ENCODE measurements at regions not wholly inside any gene's neighbourhood (a gene's known extent, or its start where the extent isn't known, plus 50 kb on each side); places are given as distances from the start of the nearest gene placed in this dataset.

- Histone ChIP-seq H3K9me2 (replicated peaks; ENCODE audit: low read depth, low read length) (no peaks in the 10 kb centered on the region), H3K4me3 (ENCODE audit: low read length, poor library complexity, severe bottlenecking) (no peak overlapping the region), H3K9ac (ENCODE audit: low read depth, low read length, poor library complexity, severe bottlenecking) (no peak overlapping the region), H3K27me3 (ENCODE audit: insufficient read depth, low read length, poor library complexity, severe bottlenecking) (no peaks in the 10 kb centered on the region), H3K9me3 (ENCODE audit: insufficient read depth, low read depth, low read length) (no peaks in the 10 kb centered on the region), H3K79me2 (ENCODE audit: insufficient read depth, low read length) (no peaks in the 10 kb centered on the region), H3K4me1 (ENCODE audit: insufficient read depth, low read length, poor library complexity, severe bottlenecking) (no peaks in the 10 kb centered on the region), H3K36me3 (ENCODE audit: insufficient read depth, low read length) (no peaks in the 10 kb centered on the region), H2AFZ (ENCODE audit: low read length) (no peak overlapping the region), H3K4me2 (ENCODE audit: low read depth, low read length, poor library complexity, severe bottlenecking) (no peak overlapping the region), H4K20me1 (ENCODE audit: insufficient read depth, low read length, poor library complexity, severe bottlenecking) (no peaks in the 10 kb centered on the region), H3F3A (ENCODE audit: low read depth) (no peaks in the 10 kb centered on the region)
- TF ChIP-seq CTCF (conservative IDR thresholded peaks at IDR 0.05; ENCODE audit: low read length) (no peak), EZH2phosphoT487 (IDR thresholded peaks at IDR 0.05; ENCODE audit: borderline replicate concordance) (no peak)
Measured at GRCh38 chrX:20585782-20586181, 319.1 kb upstream of the RPS6KA3 start.

GRCh38 chrX:20571611-20572010 is 304.9 kb upstream of the RPS6KA3 start:
- H3K4me2 ChIP-seq (ENCODE audit: low read depth, low read length, poor library complexity, severe bottlenecking), result no peak overlapping the region

GRCh38 chrX:20567108-20567507 is 300.4 kb upstream of the RPS6KA3 start:
- no peak overlapping the region for H2AFZ ChIP-seq (ENCODE audit: low read length)
- H3K9me3 ChIP-seq (ENCODE audit: insufficient read depth, low read depth, low read length), result no peaks in the 10 kb centered on the region
- H4K20me1 ChIP-seq (ENCODE audit: insufficient read depth, low read length, poor library complexity, severe bottlenecking), result no peaks in the 10 kb centered on the region
- no peak for TF ChIP-seq CTCF (conservative IDR thresholded peaks at IDR 0.05; ENCODE audit: low read length)
- no peak for TF ChIP-seq EZH2phosphoT487 (IDR thresholded peaks at IDR 0.05; ENCODE audit: borderline replicate concordance)
- no peaks in the 10 kb centered on the region for H3F3A ChIP-seq (ENCODE audit: low read depth)
- H3K4me3 ChIP-seq (ENCODE audit: low read length, poor library complexity, severe bottlenecking), result no peak overlapping the region
- H3K4me2 ChIP-seq (ENCODE audit: low read depth, low read length, poor library complexity, severe bottlenecking), result no peak overlapping the region
- no peaks in the 10 kb centered on the region for H3K27me3 ChIP-seq (ENCODE audit: insufficient read depth, low read length, poor library complexity, severe bottlenecking)
- H3K9ac ChIP-seq (ENCODE audit: low read depth, low read length, poor library complexity, severe bottlenecking), result no peak overlapping the region
- no peaks in the 10 kb centered on the region for H3K79me2 ChIP-seq (ENCODE audit: insufficient read depth, low read length)
- H3K9me2 ChIP-seq (replicated peaks; ENCODE audit: low read depth, low read length), result no peaks in the 10 kb centered on the region
- H3K4me1 ChIP-seq (ENCODE audit: insufficient read depth, low read length, poor library complexity, severe bottlenecking), result no peaks in the 10 kb centered on the region
- no peaks in the 10 kb centered on the region for H3K36me3 ChIP-seq (ENCODE audit: insufficient read depth, low read length)

More at GRCh38 chrX:20571611-20572010, 304.9 kb upstream of the RPS6KA3 start:
- Histone ChIP-seq H3K79me2 (ENCODE audit: insufficient read depth, low read length) (no peaks in the 10 kb centered on the region), H3K9me3 (ENCODE audit: insufficient read depth, low read depth, low read length) (no peaks in the 10 kb centered on the region), H2AFZ (ENCODE audit: low read length) (no peak overlapping the region), H3K9ac (ENCODE audit: low read depth, low read length, poor library complexity, severe bottlenecking) (no peak overlapping the region), H3K4me3 (ENCODE audit: low read length, poor library complexity, severe bottlenecking) (no peak overlapping the region), H3K36me3 (ENCODE audit: insufficient read depth, low read length) (no peaks in the 10 kb centered on the region), H4K20me1 (ENCODE audit: insufficient read depth, low read length, poor library complexity, severe bottlenecking) (no peaks in the 10 kb centered on the region), H3K27me3 (ENCODE audit: insufficient read depth, low read length, poor library complexity, severe bottlenecking) (no peaks in the 10 kb centered on the region), H3K4me1 (ENCODE audit: insufficient read depth, low read length, poor library complexity, severe bottlenecking) (no peaks in the 10 kb centered on the region), H3K9me2 (replicated peaks; ENCODE audit: low read depth, low read length) (no peaks in the 10 kb centered on the region), H3F3A (ENCODE audit: low read depth) (no peaks in the 10 kb centered on the region)
- TF ChIP-seq CTCF (conservative IDR thresholded peaks at IDR 0.05; ENCODE audit: low read length) (no peak), EZH2phosphoT487 (IDR thresholded peaks at IDR 0.05; ENCODE audit: borderline replicate concordance) (no peak)
